ENCODE measurements at regions not wholly inside any gene's neighbourhood (a gene's known extent, or its start where the extent isn't known, plus 50 kb on each side); places are given as distances from the start of the nearest gene placed in this dataset.

GRCh38 chr14:43336351-43336750, 1170.7 kb downstream of the FSCB start:
- H3K9ac ChIP-seq (ENCODE audit: insufficient read depth, low read depth, low read length), result no peak overlapping the region
- POLR2A ChIA-PET, result no interaction called here
- DNase-seq (ENCODE audit: low spot score), result no peak
- H2AFZ ChIP-seq (ENCODE audit: low read length), result no peak overlapping the region
- FAIRE-seq, result no peak
- no peak overlapping the region for H3K4me2 ChIP-seq (ENCODE audit: low read depth, low read length)
- in situ Hi-C loops (cut with HindIII; ENCODE audit: extremely low pct_ligation_motif_present, low pct_unique_long_range_greater_than_20kb), result no loop called here
- ATAC-seq, result no peak
- H3K79me2 ChIP-seq (ENCODE audit: insufficient read depth, low read length), result no peaks in the 10 kb centered on the region
- 14% methylated on average over 2 of the region's 2 CpGs for WGBS (ENCODE audit: low lambda C conversion rate)
- intact Hi-C loops (cut with micrococcal nuclease; ENCODE audit: unreplicated experiment), result no loop called here
- H3K27me3 ChIP-seq (ENCODE audit: control insufficient read depth in 1 of 2, insufficient read depth in 2 of 2, low read length in 2 of 2), result no peaks in the 10 kb centered on the region
- no peak overlapping the region for H3K4me3 ChIP-seq (replicated peaks in 1 of 3; ENCODE audit: insufficient read depth in 1 of 3, low read depth in 2 of 3, low read length in 3 of 3)
- H4K20me1 ChIP-seq (ENCODE audit: insufficient read depth, low read length), result no peaks in the 10 kb centered on the region
- CTCF ChIA-PET (ENCODE audit: low intra/inter-chr PET ratio, low total read pairs), result no interaction called here
- no TSS peak for BruUV-seq (replicated peaks)
- H3K27ac ChIP-seq (ENCODE audit: extremely low read length, insufficient read depth, low read length), result no peak overlapping the region
- no peaks in the 10 kb centered on the region for H3K36me3 ChIP-seq (replicated peaks in 1 of 2; ENCODE audit: control insufficient read depth in 1 of 2, insufficient read depth in 2 of 2, low read length in 2 of 2)
- peaks cover 11% of the 10 kb centered on the region for H3K9me3 ChIP-seq (ENCODE audit: low read length)
- H3K4me1 ChIP-seq (ENCODE audit: insufficient read depth, low read length), result no peaks in the 10 kb centered on the region
- TF ChIP-seq TEF (CRISPR knock-in tag; IDR thresholded peaks at IDR 0.05) (no peak), THAP9 (CRISPR knock-in tag; IDR thresholded peaks at IDR 0.05; ENCODE audit: borderline replicate concordance) (no peak), ZNF670 (CRISPR knock-in tag; IDR thresholded peaks at IDR 0.05; ENCODE audit: borderline replicate concordance) (no peak), PITX1 (CRISPR knock-in tag; IDR thresholded peaks at IDR 0.05) (no peak), TEAD3 (CRISPR knock-in tag; optimal IDR thresholded peaks at IDR 0.05; ENCODE audit: borderline replicate concordance) (no peak), ZNF563 (CRISPR knock-in tag; IDR thresholded peaks at IDR 0.05) (no peak), ZNF562 (CRISPR knock-in tag; IDR thresholded peaks at IDR 0.05; ENCODE audit: borderline replicate concordance) (no peak), ZEB1 (IDR thresholded peaks at IDR 0.05; ENCODE audit: insufficient replicate concordance, low read depth) (no peak), ZNF205 (CRISPR knock-in tag; IDR thresholded peaks at IDR 0.05) (no peak), CREM (IDR thresholded peaks at IDR 0.05) (no peak), CREM (CRISPR knock-in tag; IDR thresholded peaks at IDR 0.05) (no peak), FLYWCH1 (CRISPR knock-in tag; IDR thresholded peaks at IDR 0.05) (no peak)
